Karpas-422 (cell line): ENCODE measurements at regions not wholly inside any gene's neighbourhood (a gene's known extent, or its start where the extent isn't known, plus 50 kb on each side); places are given as distances from the start of the nearest gene placed in this dataset.
"Not testable (repeated sequence)": the region's sequence is repeated elsewhere in the genome, so short reads cannot be mapped to it uniquely, and the experiment has no call there.

Experiments used
- DNase-seq: peaks from one replicate; pipeline ENCODE4 v3.0.0-alpha.2; 2015
- H2AFZ ChIP-seq: fragments of 200-600 bp; sonication (generic); 2 replicates; pipeline ENCODE4 v1.6.1; 2014; ENCODE audit warnings: antibody characterized with exemption, low read length, mixed read lengths
- H3K27ac ChIP-seq: fragments of 200-600 bp; sonication (generic); 2 replicates; pipeline ENCODE4 v1.5.1; 2014; ENCODE audit warnings: mild to moderate bottlenecking, low read length, moderate library complexity
- H3K27me3 ChIP-seq: fragments of 200-600 bp; sonication (generic); 2 replicates; pipeline ENCODE4 v1.6.1; 2014; ENCODE audit warnings: low read length, mixed read lengths
- H3K36me3 ChIP-seq: fragments of 200-600 bp; sonication (generic); 2 replicates; pipeline ENCODE4 v1.6.1; 2014; ENCODE audit warnings: low read length, mixed read lengths; ENCODE audit not compliant: insufficient read depth
- H3K4me1 ChIP-seq: fragments of 200-600 bp; sonication (generic); 2 replicates; pipeline ENCODE4 v1.6.1; 2014; ENCODE audit warnings: mild to moderate bottlenecking, low read length, mixed read lengths
- H3K4me2 ChIP-seq: fragments of 200-600 bp; sonication (generic); 2 replicates; pipeline ENCODE4 v1.6.1; 2014; ENCODE audit warnings: low read length, low read depth, mild to moderate bottlenecking; ENCODE audit not compliant: poor library complexity, severe bottlenecking
- H3K4me3 ChIP-seq: fragments of 200-600 bp; sonication (generic); 2 replicates; pipeline ENCODE4 v1.5.1; 2014; ENCODE audit warnings: mild to moderate bottlenecking, antibody characterized with exemption, low read length, mixed read lengths
- H3K79me2 ChIP-seq: fragments of 200-600 bp; sonication (generic); 2 replicates; pipeline ENCODE4 v1.6.1; 2014; ENCODE audit warnings: mild to moderate bottlenecking, low read length, mixed read lengths
- H3K9ac ChIP-seq: fragments of 200-600 bp; sonication (generic); 2 replicates; pipeline ENCODE4 v1.6.0; 2014; ENCODE audit warnings: low read length
- H3K9me2 ChIP-seq: fragments of 200-600 bp; sonication (generic), shearing (Covaris generic); replicated peaks from 2 replicates; pipeline ENCODE4 v1.6.0; 2014; ENCODE audit warnings: mild to moderate bottlenecking, low read length, moderate library complexity; ENCODE audit not compliant: insufficient read depth
- H3K9me3 ChIP-seq: fragments of 300-700, 200-600 bp; sonication (generic); 2 replicates; pipeline ENCODE4 v1.6.1; 2014; ENCODE audit warnings: low read length, mixed read lengths
- H4K20me1 ChIP-seq: fragments of 200-600 bp; sonication (generic); 2 replicates; pipeline ENCODE4 v1.6.1; 2014; ENCODE audit warnings: mild to moderate bottlenecking, antibody characterized with exemption, low read length, low read depth; ENCODE audit not compliant: insufficient read depth

GRCh38 chr16:86732621-86733295 lies 154.4 kb downstream of the FOXL1 start:
- Histone ChIP-seq H3K4me1 (no peaks in the 10 kb centered on the region), H3K4me3 (no peak overlapping the region), H3K27me3 (no peaks in the 10 kb centered on the region), H3K4me2 (no peak overlapping the region), H3K9ac (no peak overlapping the region), H3K9me2 (no peaks in the 10 kb centered on the region), H3K9me3 (no peaks in the 10 kb centered on the region), H3K36me3 (no peaks in the 10 kb centered on the region), H2AFZ (no peak overlapping the region), H3K27ac (no peak overlapping the region), H4K20me1 (no peaks in the 10 kb centered on the region), H3K79me2 (no peaks in the 10 kb centered on the region)
- DNase-seq = no peak

- no peaks in the 10 kb centered on the region for H3K27me3 ChIP-seq
- H4K20me1 ChIP-seq = no peaks in the 10 kb centered on the region
- no peaks in the 10 kb centered on the region for H3K79me2 ChIP-seq
- H3K36me3 ChIP-seq = no peaks in the 10 kb centered on the region
- no peak overlapping the region for H3K4me2 ChIP-seq
- H3K27ac ChIP-seq = no peak overlapping the region
- H3K9ac ChIP-seq = no peak overlapping the region
- no peaks in the 10 kb centered on the region for H3K9me2 ChIP-seq
- H3K4me3 ChIP-seq = no peak overlapping the region
- H2AFZ ChIP-seq = no peak overlapping the region
- no peak for DNase-seq
- H3K4me1 ChIP-seq = no peaks in the 10 kb centered on the region
- H3K9me3 ChIP-seq = no peaks in the 10 kb centered on the region
These were observed 155.4 kb downstream of the FOXL1 start for GRCh38 chr16:86733546-86734254.

GRCh38 chr16:86734543-86735460 lies 156.5 kb downstream of the FOXL1 start:
- Histone ChIP-seq H4K20me1 (no peaks in the 10 kb centered on the region), H3K36me3 (no peaks in the 10 kb centered on the region), H3K27ac (no peak overlapping the region), H3K9me3 (no peaks in the 10 kb centered on the region), H3K4me1 (no peaks in the 10 kb centered on the region), H3K9me2 (no peaks in the 10 kb centered on the region), H2AFZ (no peak overlapping the region), H3K27me3 (no peaks in the 10 kb centered on the region), H3K4me3 (no peak overlapping the region), H3K4me2 (no peak overlapping the region), H3K79me2 (no peaks in the 10 kb centered on the region), H3K9ac (no peak overlapping the region)
- no peak for DNase-seq

- H4K20me1 ChIP-seq = no peaks in the 10 kb centered on the region
- H3K4me1 ChIP-seq = no peaks in the 10 kb centered on the region
- DNase-seq = no peak
- H2AFZ ChIP-seq = no peak overlapping the region
- H3K9me2 ChIP-seq = no peaks in the 10 kb centered on the region
- no peak overlapping the region for H3K4me2 ChIP-seq
- no peaks in the 10 kb centered on the region for H3K9me3 ChIP-seq
- no peak overlapping the region for H3K9ac ChIP-seq
- H3K79me2 ChIP-seq = no peaks in the 10 kb centered on the region
- no peaks in the 10 kb centered on the region for H3K27me3 ChIP-seq
- H3K36me3 ChIP-seq = no peaks in the 10 kb centered on the region
- no peak overlapping the region for H3K27ac ChIP-seq
- H3K4me3 ChIP-seq = no peak overlapping the region
These were observed 157.4 kb downstream of the FOXL1 start for GRCh38 chr16:86735727-86736126.

GRCh38 chr16:86736502-86736901 lies 158.2 kb downstream of the FOXL1 start:
- no peak for DNase-seq
- Histone ChIP-seq H3K4me3 (no peak overlapping the region), H2AFZ (no peak overlapping the region), H3K9me2 (no peaks in the 10 kb centered on the region), H4K20me1 (no peaks in the 10 kb centered on the region), H3K36me3 (no peaks in the 10 kb centered on the region), H3K9ac (no peak overlapping the region), H3K27me3 (no peaks in the 10 kb centered on the region), H3K4me2 (no peak overlapping the region), H3K79me2 (no peaks in the 10 kb centered on the region), H3K9me3 (no peaks in the 10 kb centered on the region), H3K27ac (no peak overlapping the region), H3K4me1 (no peaks in the 10 kb centered on the region)

GRCh38 chr16:86737083-86737482 lies 158.7 kb downstream of the FOXL1 start:
- Histone ChIP-seq H3K9ac (no peak overlapping the region), H4K20me1 (no peaks in the 10 kb centered on the region), H2AFZ (no peak overlapping the region), H3K9me2 (no peaks in the 10 kb centered on the region), H3K79me2 (no peaks in the 10 kb centered on the region), H3K27ac (no peak overlapping the region), H3K27me3 (no peaks in the 10 kb centered on the region), H3K4me3 (no peak overlapping the region), H3K9me3 (no peaks in the 10 kb centered on the region), H3K4me2 (no peak overlapping the region), H3K36me3 (no peaks in the 10 kb centered on the region), H3K4me1 (no peaks in the 10 kb centered on the region)
- DNase-seq = no peak

- H4K20me1 ChIP-seq, H3K79me2 ChIP-seq, H3K27ac ChIP-seq, H3K9ac ChIP-seq, H3K9me2 ChIP-seq, H3K4me3 ChIP-seq, H3K4me2 ChIP-seq, H3K36me3 ChIP-seq, H2AFZ ChIP-seq, H3K27me3 ChIP-seq, H3K9me3 ChIP-seq, DNase-seq, H3K4me1 ChIP-seq: not testable (repeated sequence)
These were observed 160.0 kb downstream of the FOXL1 start for GRCh38 chr16:86738322-86738721.

- DNase-seq = no peak
- H2AFZ ChIP-seq = no peak overlapping the region
- no peak overlapping the region for H3K4me3 ChIP-seq
- H3K4me1 ChIP-seq = no peaks in the 10 kb centered on the region
- no peaks in the 10 kb centered on the region for H3K79me2 ChIP-seq
- H4K20me1 ChIP-seq = no peaks in the 10 kb centered on the region
- H3K36me3 ChIP-seq = no peaks in the 10 kb centered on the region
- no peaks in the 10 kb centered on the region for H3K27me3 ChIP-seq
- H3K4me2 ChIP-seq = no peak overlapping the region
- no peak overlapping the region for H3K9ac ChIP-seq
- H3K9me3 ChIP-seq = no peaks in the 10 kb centered on the region
- no peak overlapping the region for H3K27ac ChIP-seq
- no peaks in the 10 kb centered on the region for H3K9me2 ChIP-seq
These were observed 160.8 kb downstream of the FOXL1 start for GRCh38 chr16:86739178-86739577.
